WTC11 (cell line): ENCODE measurements at regions not wholly inside any gene's neighbourhood (a gene's known extent, or its start where the extent isn't known, plus 50 kb on each side); places are given as distances from the start of the nearest gene placed in this dataset.

Experiments
- ATAC-seq: fragments of 200-7000 bp; cut with Tn5 transposase; 2 replicates; pipeline ENCODE4 v1.10.0; 2021; ENCODE audit warnings: mild to moderate bottlenecking, moderate library complexity
- CTCF ChIA-PET: fragments of 300-600 bp; sonication (Branson Sonifier 250); formaldehyde crosslinking; loops from one replicate; lab custom pipeline; 2021; ENCODE audit warnings: antibody characterized with exemption; lab: Charles Lee
- POLR2A ChIA-PET: fragments of 350-600 bp; sonication (Branson Sonifier 250); formaldehyde crosslinking; loops from one replicate; lab custom pipeline; 2021; ENCODE audit warnings: antibody characterized with exemption; lab: Charles Lee
- DNase-seq: peaks from one replicate; pipeline ENCODE4 v3.0.0; 2021; ENCODE audit warnings: low spot score
- H3K27ac Mint-ChIP-seq: 2 replicates; pipeline ENCODE4 v1.8.0; 2021; ENCODE audit warnings: mixed read lengths
- H3K27me3 Mint-ChIP-seq: 2 replicates; pipeline ENCODE4 v1.8.0; 2021; ENCODE audit warnings: low read depth, mild to moderate bottlenecking, moderate library complexity, mixed read lengths
- H3K36me3 Mint-ChIP-seq: 2 replicates; pipeline ENCODE4 v1.8.0; 2021; ENCODE audit warnings: mixed read lengths
- H3K4me1 Mint-ChIP-seq: 2 replicates; pipeline ENCODE4 v1.8.0; 2022; ENCODE audit warnings: mixed read lengths
- H3K4me3 Mint-ChIP-seq: 2 replicates; pipeline ENCODE4 v1.8.0; 2021; ENCODE audit warnings: mild to moderate bottlenecking, moderate library complexity, mixed read lengths
- H3K9me3 Mint-ChIP-seq: 2 replicates; pipeline ENCODE4 v1.8.0; 2021; ENCODE audit warnings: mixed read lengths
- CTCF ChIP-seq: fragments of 200-600 bp; IDR thresholded peaks from 2 replicates; pipeline ENCODE4 v1.8.0; 2022; ENCODE audit warnings: antibody characterized with exemption
- NFYB ChIP-seq: sonication (generic); formaldehyde crosslinking; conservative IDR thresholded peaks from 2 replicates; pipeline ENCODE4 v1.8.0; 2022; ENCODE audit warnings: low read depth, missing genetic modification reagents
- NR2C2 ChIP-seq: sonication (generic); formaldehyde crosslinking; IDR thresholded peaks from 2 replicates; pipeline ENCODE4 v1.8.0; 2022; ENCODE audit warnings: mild to moderate bottlenecking, missing genetic modification reagents
- NR3C1 ChIP-seq: sonication (generic); formaldehyde crosslinking; conservative IDR thresholded peaks from 2 replicates; pipeline ENCODE4 v1.8.1; 2023; ENCODE audit warnings: low read depth, mild to moderate bottlenecking, missing genetic modification reagents
- RORB ChIP-seq: fragments of 250-450 bp; sonication (Bioruptor Pico); IDR thresholded peaks from 2 replicates; pipeline ENCODE4 v1.9.0; 2021; ENCODE audit warnings: mild to moderate bottlenecking
- SP1 ChIP-seq: sonication (generic); formaldehyde crosslinking; conservative IDR thresholded peaks from 2 replicates; pipeline ENCODE4 v1.8.1; 2022; ENCODE audit warnings: missing genetic modification reagents
- ZNF219 ChIP-seq: sonication (generic); formaldehyde crosslinking; IDR thresholded peaks from 2 replicates; pipeline ENCODE4 v1.8.0; 2023; ENCODE audit warnings: missing genetic modification reagents, mild to moderate bottlenecking, borderline replicate concordance
- ZNF232 ChIP-seq: sonication (generic); formaldehyde crosslinking; IDR thresholded peaks from 2 replicates; pipeline ENCODE4 v1.8.0; 2022; ENCODE audit warnings: mild to moderate bottlenecking, missing genetic modification reagents
- TF ChIP-seq, protein P1 (sequence below): fragments of 250-450 bp; sonication (Bioruptor Pico); IDR thresholded peaks from 2 replicates; pipeline ENCODE4 v1.9.0; 2021; ENCODE audit warnings: mild to moderate bottlenecking, borderline replicate concordance
- TF ChIP-seq, protein P2 (sequence below): sonication (generic); formaldehyde crosslinking; IDR thresholded peaks from 2 replicates; pipeline ENCODE4 v1.8.1; 2022; ENCODE audit warnings: low read depth, missing genetic modification reagents, borderline replicate concordance
- TF ChIP-seq, protein P3 (sequence below): sonication (generic); formaldehyde crosslinking; IDR thresholded peaks from 2 replicates; pipeline ENCODE4 v1.8.0; 2023; ENCODE audit warnings: mild to moderate bottlenecking, missing genetic modification reagents
- TF ChIP-seq, protein P4 (sequence below): sonication (generic); formaldehyde crosslinking; IDR thresholded peaks from 2 replicates; pipeline ENCODE4 v1.8.1; 2023; ENCODE audit warnings: mild to moderate bottlenecking, missing genetic modification reagents
- TF ChIP-seq, protein P5 (sequence below): fragments of 250-450 bp; sonication (Bioruptor Pico); IDR thresholded peaks from 2 replicates; pipeline ENCODE4 v1.9.0; 2021; ENCODE audit warnings: mild to moderate bottlenecking
- TF ChIP-seq, protein P6 (sequence below): fragments of 250-450 bp; sonication (Bioruptor Pico); IDR thresholded peaks from 2 replicates; pipeline ENCODE4 v2.1.2; 2022; ENCODE audit warnings: mild to moderate bottlenecking, moderate library complexity
- TF ChIP-seq, protein P7 (sequence below): sonication (generic); formaldehyde crosslinking; IDR thresholded peaks from 2 replicates; pipeline ENCODE4 v1.8.1; 2022; ENCODE audit warnings: mild to moderate bottlenecking, missing genetic modification reagents, moderate library complexity, borderline replicate concordance

GRCh38 chr2:120680136-120680761 is 55.4 kb upstream of the GLI2 start:
- Mint-ChIP-seq H3K4me1 (peaks cover 3% of the 10 kb centered on the region; the same call in 1 of the 2 replicates), H3K27me3 (peaks cover 39% of the 10 kb centered on the region), H3K9me3 (no peaks in the 10 kb centered on the region), H3K36me3 (no peaks in the 10 kb centered on the region), H3K4me3 (no peak overlapping the region), H3K27ac (no peak overlapping the region)
- ATAC-seq, result peak; percentile 80
- POLR2A ChIA-PET, result interaction anchor here (0.7 to 1.1 kb wide), 2 partner anchors 214 to 395 kb away, joined by 3 read pairs; no protein-coding TSS in a partner anchor
- CTCF ChIA-PET, result interaction anchor here (0.6 to 2.4 kb wide), 17 partner anchors 10 to 425 kb away, joined by 3 to 12 read pairs (median 4); no protein-coding TSS in a partner anchor
- TF ChIP-seq, protein P1, sequence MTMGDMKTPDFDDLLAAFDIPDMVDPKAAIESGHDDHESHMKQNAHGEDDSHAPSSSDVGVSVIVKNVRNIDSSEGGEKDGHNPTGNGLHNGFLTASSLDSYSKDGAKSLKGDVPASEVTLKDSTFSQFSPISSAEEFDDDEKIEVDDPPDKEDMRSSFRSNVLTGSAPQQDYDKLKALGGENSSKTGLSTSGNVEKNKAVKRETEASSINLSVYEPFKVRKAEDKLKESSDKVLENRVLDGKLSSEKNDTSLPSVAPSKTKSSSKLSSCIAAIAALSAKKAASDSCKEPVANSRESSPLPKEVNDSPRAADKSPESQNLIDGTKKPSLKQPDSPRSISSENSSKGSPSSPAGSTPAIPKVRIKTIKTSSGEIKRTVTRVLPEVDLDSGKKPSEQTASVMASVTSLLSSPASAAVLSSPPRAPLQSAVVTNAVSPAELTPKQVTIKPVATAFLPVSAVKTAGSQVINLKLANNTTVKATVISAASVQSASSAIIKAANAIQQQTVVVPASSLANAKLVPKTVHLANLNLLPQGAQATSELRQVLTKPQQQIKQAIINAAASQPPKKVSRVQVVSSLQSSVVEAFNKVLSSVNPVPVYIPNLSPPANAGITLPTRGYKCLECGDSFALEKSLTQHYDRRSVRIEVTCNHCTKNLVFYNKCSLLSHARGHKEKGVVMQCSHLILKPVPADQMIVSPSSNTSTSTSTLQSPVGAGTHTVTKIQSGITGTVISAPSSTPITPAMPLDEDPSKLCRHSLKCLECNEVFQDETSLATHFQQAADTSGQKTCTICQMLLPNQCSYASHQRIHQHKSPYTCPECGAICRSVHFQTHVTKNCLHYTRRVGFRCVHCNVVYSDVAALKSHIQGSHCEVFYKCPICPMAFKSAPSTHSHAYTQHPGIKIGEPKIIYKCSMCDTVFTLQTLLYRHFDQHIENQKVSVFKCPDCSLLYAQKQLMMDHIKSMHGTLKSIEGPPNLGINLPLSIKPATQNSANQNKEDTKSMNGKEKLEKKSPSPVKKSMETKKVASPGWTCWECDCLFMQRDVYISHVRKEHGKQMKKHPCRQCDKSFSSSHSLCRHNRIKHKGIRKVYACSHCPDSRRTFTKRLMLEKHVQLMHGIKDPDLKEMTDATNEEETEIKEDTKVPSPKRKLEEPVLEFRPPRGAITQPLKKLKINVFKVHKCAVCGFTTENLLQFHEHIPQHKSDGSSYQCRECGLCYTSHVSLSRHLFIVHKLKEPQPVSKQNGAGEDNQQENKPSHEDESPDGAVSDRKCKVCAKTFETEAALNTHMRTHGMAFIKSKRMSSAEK (CRISPR knock-in tag), result no peak
- TF ChIP-seq, protein P2, sequence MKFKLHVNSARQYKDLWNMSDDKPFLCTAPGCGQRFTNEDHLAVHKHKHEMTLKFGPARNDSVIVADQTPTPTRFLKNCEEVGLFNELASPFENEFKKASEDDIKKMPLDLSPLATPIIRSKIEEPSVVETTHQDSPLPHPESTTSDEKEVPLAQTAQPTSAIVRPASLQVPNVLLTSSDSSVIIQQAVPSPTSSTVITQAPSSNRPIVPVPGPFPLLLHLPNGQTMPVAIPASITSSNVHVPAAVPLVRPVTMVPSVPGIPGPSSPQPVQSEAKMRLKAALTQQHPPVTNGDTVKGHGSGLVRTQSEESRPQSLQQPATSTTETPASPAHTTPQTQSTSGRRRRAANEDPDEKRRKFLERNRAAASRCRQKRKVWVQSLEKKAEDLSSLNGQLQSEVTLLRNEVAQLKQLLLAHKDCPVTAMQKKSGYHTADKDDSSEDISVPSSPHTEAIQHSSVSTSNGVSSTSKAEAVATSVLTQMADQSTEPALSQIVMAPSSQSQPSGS (CRISPR knock-in tag), result no peak
- TF ChIP-seq RORB (CRISPR knock-in tag) (no peak; the same call in 1 of the 2 replicates), CTCF (peak; percentile 65), NR3C1 (no peak), NFYB (CRISPR knock-in tag) (no peak), ZNF219 (CRISPR knock-in tag) (no peak)
- TF ChIP-seq, protein P3, sequence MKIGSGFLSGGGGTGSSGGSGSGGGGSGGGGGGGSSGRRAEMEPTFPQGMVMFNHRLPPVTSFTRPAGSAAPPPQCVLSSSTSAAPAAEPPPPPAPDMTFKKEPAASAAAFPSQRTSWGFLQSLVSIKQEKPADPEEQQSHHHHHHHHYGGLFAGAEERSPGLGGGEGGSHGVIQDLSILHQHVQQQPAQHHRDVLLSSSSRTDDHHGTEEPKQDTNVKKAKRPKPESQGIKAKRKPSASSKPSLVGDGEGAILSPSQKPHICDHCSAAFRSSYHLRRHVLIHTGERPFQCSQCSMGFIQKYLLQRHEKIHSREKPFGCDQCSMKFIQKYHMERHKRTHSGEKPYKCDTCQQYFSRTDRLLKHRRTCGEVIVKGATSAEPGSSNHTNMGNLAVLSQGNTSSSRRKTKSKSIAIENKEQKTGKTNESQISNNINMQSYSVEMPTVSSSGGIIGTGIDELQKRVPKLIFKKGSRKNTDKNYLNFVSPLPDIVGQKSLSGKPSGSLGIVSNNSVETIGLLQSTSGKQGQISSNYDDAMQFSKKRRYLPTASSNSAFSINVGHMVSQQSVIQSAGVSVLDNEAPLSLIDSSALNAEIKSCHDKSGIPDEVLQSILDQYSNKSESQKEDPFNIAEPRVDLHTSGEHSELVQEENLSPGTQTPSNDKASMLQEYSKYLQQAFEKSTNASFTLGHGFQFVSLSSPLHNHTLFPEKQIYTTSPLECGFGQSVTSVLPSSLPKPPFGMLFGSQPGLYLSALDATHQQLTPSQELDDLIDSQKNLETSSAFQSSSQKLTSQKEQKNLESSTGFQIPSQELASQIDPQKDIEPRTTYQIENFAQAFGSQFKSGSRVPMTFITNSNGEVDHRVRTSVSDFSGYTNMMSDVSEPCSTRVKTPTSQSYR, result no peak
- TF ChIP-seq, protein P4, sequence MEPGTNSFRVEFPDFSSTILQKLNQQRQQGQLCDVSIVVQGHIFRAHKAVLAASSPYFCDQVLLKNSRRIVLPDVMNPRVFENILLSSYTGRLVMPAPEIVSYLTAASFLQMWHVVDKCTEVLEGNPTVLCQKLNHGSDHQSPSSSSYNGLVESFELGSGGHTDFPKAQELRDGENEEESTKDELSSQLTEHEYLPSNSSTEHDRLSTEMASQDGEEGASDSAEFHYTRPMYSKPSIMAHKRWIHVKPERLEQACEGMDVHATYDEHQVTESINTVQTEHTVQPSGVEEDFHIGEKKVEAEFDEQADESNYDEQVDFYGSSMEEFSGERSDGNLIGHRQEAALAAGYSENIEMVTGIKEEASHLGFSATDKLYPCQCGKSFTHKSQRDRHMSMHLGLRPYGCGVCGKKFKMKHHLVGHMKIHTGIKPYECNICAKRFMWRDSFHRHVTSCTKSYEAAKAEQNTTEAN (CRISPR knock-in tag), result peak; percentile 78
- DNase-seq, result peak; percentile 88

DNA sequence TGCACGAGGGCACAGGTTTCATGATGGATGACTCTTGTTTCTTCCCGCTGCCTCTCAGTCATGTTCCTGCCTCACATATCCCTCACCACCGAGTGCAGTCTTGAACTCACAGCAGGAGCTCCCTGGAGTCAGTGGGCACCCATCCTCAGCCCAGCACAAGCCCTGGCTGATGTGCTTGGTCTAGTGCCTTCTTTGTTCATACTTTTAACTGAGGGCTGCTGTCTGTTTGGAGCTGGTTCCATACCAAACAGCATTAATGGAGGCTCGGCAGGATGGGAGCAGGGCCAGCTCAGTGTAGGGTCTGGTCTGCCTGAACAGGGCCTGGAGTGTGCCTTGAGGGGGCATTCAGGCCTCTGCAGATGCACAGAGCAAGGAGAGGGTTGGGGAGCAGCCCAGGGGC is 54.5 kb upstream of the GLI2 start:
- Mint-ChIP-seq H3K4me1 (peaks cover 3% of the 10 kb centered on the region; the same call in 1 of the 2 replicates), H3K27me3 (peaks cover 34% of the 10 kb centered on the region), H3K27ac (no peak overlapping the region), H3K9me3 (no peaks in the 10 kb centered on the region), H3K4me3 (no peak overlapping the region), H3K36me3 (no peaks in the 10 kb centered on the region)
- CTCF ChIA-PET, result interaction anchor here (0.6 to 2.4 kb wide), 13 partner anchors 9 to 399 kb away, joined by 3 to 12 read pairs (median 4); no protein-coding TSS in a partner anchor
- DNase-seq (no peak), ATAC-seq (no peak)
- POLR2A ChIA-PET, result interaction anchor here (1.1 kb wide), 1 partner anchor 394 kb away, joined by 3 read pairs; no protein-coding TSS in a partner anchor
- TF ChIP-seq, protein P5, sequence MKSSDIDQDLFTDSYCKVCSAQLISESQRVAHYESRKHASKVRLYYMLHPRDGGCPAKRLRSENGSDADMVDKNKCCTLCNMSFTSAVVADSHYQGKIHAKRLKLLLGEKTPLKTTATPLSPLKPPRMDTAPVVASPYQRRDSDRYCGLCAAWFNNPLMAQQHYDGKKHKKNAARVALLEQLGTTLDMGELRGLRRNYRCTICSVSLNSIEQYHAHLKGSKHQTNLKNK, result no peak
- TF ChIP-seq SP1 (no peak), ZNF232 (CRISPR knock-in tag) (no peak), NR3C1 (no peak), NR2C2 (CRISPR knock-in tag) (no peak)
- TF ChIP-seq, protein P6, sequence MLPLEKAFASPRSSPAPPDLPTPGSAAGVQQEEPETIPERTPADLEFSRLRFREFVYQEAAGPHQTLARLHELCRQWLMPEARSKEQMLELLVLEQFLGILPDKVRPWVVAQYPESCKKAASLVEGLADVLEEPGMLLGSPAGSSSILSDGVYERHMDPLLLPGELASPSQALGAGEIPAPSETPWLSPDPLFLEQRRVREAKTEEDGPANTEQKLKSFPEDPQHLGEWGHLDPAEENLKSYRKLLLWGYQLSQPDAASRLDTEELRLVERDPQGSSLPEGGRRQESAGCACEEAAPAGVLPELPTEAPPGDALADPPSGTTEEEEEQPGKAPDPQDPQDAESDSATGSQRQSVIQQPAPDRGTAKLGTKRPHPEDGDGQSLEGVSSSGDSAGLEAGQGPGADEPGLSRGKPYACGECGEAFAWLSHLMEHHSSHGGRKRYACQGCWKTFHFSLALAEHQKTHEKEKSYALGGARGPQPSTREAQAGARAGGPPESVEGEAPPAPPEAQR (CRISPR knock-in tag), result no peak
- TF ChIP-seq, protein P7, sequence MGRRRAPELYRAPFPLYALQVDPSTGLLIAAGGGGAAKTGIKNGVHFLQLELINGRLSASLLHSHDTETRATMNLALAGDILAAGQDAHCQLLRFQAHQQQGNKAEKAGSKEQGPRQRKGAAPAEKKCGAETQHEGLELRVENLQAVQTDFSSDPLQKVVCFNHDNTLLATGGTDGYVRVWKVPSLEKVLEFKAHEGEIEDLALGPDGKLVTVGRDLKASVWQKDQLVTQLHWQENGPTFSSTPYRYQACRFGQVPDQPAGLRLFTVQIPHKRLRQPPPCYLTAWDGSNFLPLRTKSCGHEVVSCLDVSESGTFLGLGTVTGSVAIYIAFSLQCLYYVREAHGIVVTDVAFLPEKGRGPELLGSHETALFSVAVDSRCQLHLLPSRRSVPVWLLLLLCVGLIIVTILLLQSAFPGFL (CRISPR knock-in tag), result no peak
